GM12878 (cell line): ENCODE measurements at regions not wholly inside any gene's neighbourhood (a gene's known extent, or its start where the extent isn't known, plus 50 kb on each side); places are given as distances from the start of the nearest gene placed in this dataset.

Source experiments
- ATAC-seq: fragments of 200-7000 bp; cut with Tn5 transposase; 3 replicates; pipeline ENCODE4 v1.9.1; 2020; ENCODE audit warnings: mild to moderate bottlenecking, moderate library complexity
- BruUV-seq: library from RNA; stranded (reverse); fragments of 400-500 nt; replicated peaks from 2 replicates; lab custom pipeline; 2021; lab: Mats Ljungman, UMichigan
- CTCF ChIA-PET: fragments of 300-600 bp; sonication (Branson Sonifier 250); formaldehyde crosslinking; extraction: SDS; loops from one replicate; lab custom pipeline; 2021; ENCODE audit warnings: inconsistent platforms; lab: Yijun Ruan, JAX
- POLR2A ChIA-PET: fragments of 350-600 bp; formaldehyde crosslinking; extraction: SDS; loops from one replicate; lab custom pipeline; 2021; ENCODE audit warnings: inconsistent platforms; lab: Charles Lee
- RAD21 ChIA-PET: fragments of 300-600 bp; sonication (Branson Sonifier 250); formaldehyde crosslinking; loops from one replicate; lab custom pipeline; 2023; ENCODE audit warnings: antibody characterized with exemption; ENCODE audit not compliant: unreplicated experiment; lab: Charles Lee
- SMC1A ChIA-PET: fragments of 300-600 bp; sonication (Branson Sonifier 250); formaldehyde crosslinking; loops from one replicate; lab custom pipeline; 2023; ENCODE audit not compliant: unreplicated experiment, uncharacterized antibody; lab: Charles Lee
- DNase-seq: peaks from one replicate; pipeline ENCODE4 v3.0.0-alpha.2; 2011; ENCODE audit warnings: low read depth, low spot score
- FAIRE-seq: peaks from 3 replicates; lab custom pipeline; 2011; peaks lifted over from hg19 to GRCh38; lab: Jason Lieb, UNC
- H2AFZ ChIP-seq: 2 replicates; pipeline ENCODE4 v1.6.0; 2011; ENCODE audit warnings: low read depth, low read length, control low read depth; ENCODE audit not compliant: control insufficient read depth
- H3K27ac ChIP-seq: 2 replicates; pipeline ENCODE4 v1.5.1; 2011; ENCODE audit warnings: control low read depth; ENCODE audit not compliant: control insufficient read depth, insufficient read depth
- H3K27me3 ChIP-seq, 2 experiments: replicated peaks in 1 of 2; 2 replicates each; pipeline versions ENCODE4 v1.6.0 to v1.6.1; 2011; ENCODE audit warnings: low read length in 1 of 2; ENCODE audit not compliant: control insufficient read depth in 2 of 2, insufficient read depth in 2 of 2
- H3K36me3 ChIP-seq, 2 experiments: 2 replicates each; pipeline ENCODE4 v1.5.1; 2011; ENCODE audit warnings: low read length in 1 of 2; ENCODE audit not compliant: control insufficient read depth in 2 of 2, insufficient read depth in 2 of 2
- H3K4me1 ChIP-seq: 2 replicates; pipeline ENCODE4 v1.6.1; 2011; ENCODE audit warnings: mild to moderate bottlenecking, low read length, moderate library complexity, mixed read lengths; ENCODE audit not compliant: control insufficient read depth, insufficient read depth
- H3K4me2 ChIP-seq: 2 replicates; pipeline ENCODE4 v1.6.0; 2011; ENCODE audit warnings: control low read depth; ENCODE audit not compliant: control insufficient read depth, insufficient read depth
- H3K4me3 ChIP-seq: fragments of 200-600 bp; sonication (generic); 2 replicates; pipeline ENCODE4 v1.5.1; 2016
- H3K79me2 ChIP-seq: 2 replicates; pipeline ENCODE4 v1.6.0; 2011; ENCODE audit warnings: low read length; ENCODE audit not compliant: control insufficient read depth, insufficient read depth
- H3K9ac ChIP-seq: 2 replicates; pipeline ENCODE4 v1.8.0; 2011; ENCODE audit warnings: low read length, control low read depth, mixed read lengths; ENCODE audit not compliant: control insufficient read depth, insufficient read depth
- H3K9me3 ChIP-seq: replicated peaks from 3 replicates; pipeline ENCODE4 v1.5.1; 2011; ENCODE audit warnings: mild to moderate bottlenecking, low read length; ENCODE audit not compliant: control insufficient read depth, insufficient read depth
- H4K20me1 ChIP-seq: 2 replicates; pipeline ENCODE4 v1.6.0; 2011; ENCODE audit not compliant: control insufficient read depth, insufficient read depth
- FOXM1 ChIP-seq: IDR thresholded peaks from 2 replicates; pipeline ENCODE4 v1.6.1; 2012; ENCODE audit warnings: low read depth, mild to moderate bottlenecking, inconsistent platforms, low read length, moderate library complexity
- KLF5 ChIP-seq: fragments of 450-650 bp; IDR thresholded peaks from 2 replicates; pipeline ENCODE4 v1.6.1; 2014; ENCODE audit warnings: mild to moderate bottlenecking; ENCODE audit not compliant: partially characterized antibody
- TCF12 ChIP-seq: IDR thresholded peaks from 2 replicates; pipeline ENCODE4 v1.6.1; 2011; ENCODE audit warnings: low read depth, mild to moderate bottlenecking, low read length
- ZBTB40 ChIP-seq: fragments of 450-650 bp; IDR thresholded peaks from 2 replicates; pipeline ENCODE4 v1.6.1; 2016; ENCODE audit warnings: mild to moderate bottlenecking, moderate library complexity, borderline replicate concordance
- WGBS: methylation state at CpG from one replicate; pipeline ENCODE4 v1.1.6; 2016; ENCODE audit warnings: low lambda C conversion rate; ENCODE audit not compliant: insufficient replicate concordance, insufficient coverage; ENCODE audit errors: missing lambda C conversion rate; 5-methylcytosine and 5-hydroxymethylcytosine counted together
- in situ Hi-C: fragments of 300-500 bp; cut with MboI; formaldehyde crosslinking; loops from 9 replicates; pipeline ENCODE4 v1.14.3; 2018; ENCODE audit warnings: mixed read lengths
- intact Hi-C: fragments of 100-400 bp; cut with micrococcal nuclease; formaldehyde crosslinking; loops from one replicate; pipeline ENCODE4 v1.14.2; 2022; ENCODE audit not compliant: unreplicated experiment

DNA sequence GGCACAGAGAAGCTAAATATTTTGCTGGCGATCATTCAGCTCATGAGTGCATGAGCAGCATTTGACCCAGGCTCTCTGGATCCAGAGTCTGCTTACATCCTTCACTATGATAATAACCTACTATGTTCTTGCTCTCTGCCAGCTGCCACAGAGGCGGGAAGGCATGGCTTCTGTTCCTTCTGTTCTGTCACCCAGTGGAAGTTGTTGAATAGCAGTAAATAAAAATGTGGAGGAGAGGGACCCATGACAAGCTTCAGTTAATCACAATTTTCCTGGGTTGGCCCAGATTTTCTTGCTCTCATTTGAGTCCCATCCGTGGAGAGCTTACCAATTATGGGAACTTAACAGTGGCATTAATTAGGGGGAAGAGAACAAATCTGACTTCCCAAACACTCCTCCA is 250.1 kb upstream of the NOCT start:
- BruUV-seq = no TSS peak
- WGBS = 36% methylated on average over 3 of the region's 3 CpGs
- DNase-seq (no peak), FAIRE-seq (no peak), ATAC-seq (no peak)
- Histone ChIP-seq H2AFZ (no peak overlapping the region), H3K27me3 (no peaks in the 10 kb centered on the region), H3K79me2 (no peaks in the 10 kb centered on the region), H4K20me1 (no peaks in the 10 kb centered on the region), H3K9me3 (no peaks in the 10 kb centered on the region), H3K36me3 (no peaks in the 10 kb centered on the region), H3K9ac (no peak overlapping the region), H3K4me3 (no peak overlapping the region), H3K4me2 (no peak overlapping the region), H3K4me1 (no peaks in the 10 kb centered on the region)
- in situ Hi-C loops (no loop called here), intact Hi-C loops (no loop called here)
- POLR2A ChIA-PET = no interaction called here
- RAD21 ChIA-PET = no interaction called here
- SMC1A ChIA-PET = interaction anchor here (1.1 kb wide), 1 partner anchor 18 kb away, joined by 3 read pairs; no protein-coding TSS in a partner anchor
- CTCF ChIA-PET = interaction anchor here (0.5 kb wide), 1 partner anchor 15 kb away, joined by 3 read pairs; no protein-coding TSS in a partner anchor
- TF ChIP-seq KLF5 = no peak
- TF ChIP-seq TCF12 = no peak
- TF ChIP-seq ZBTB40 = no peak
- no peak for TF ChIP-seq FOXM1
- TF ChIP-seq, all 136 proteins: peak for 0
- no peak overlapping the region for H3K27ac ChIP-seq
